SK-N-MC (cell line): ENCODE measurements at regions not wholly inside any gene's neighbourhood (a gene's known extent, or its start where the extent isn't known, plus 50 kb on each side); places are given as distances from the start of the nearest gene placed in this dataset.

Source experiments
- EZH2 ChIP-seq: fragments of 200-600 bp; sonication (generic); IDR thresholded peaks from one replicate; pipeline ENCODE4 v1.6.1; 2017; ENCODE audit warnings: antibody characterized with exemption
- FOXP2 ChIP-seq: optimal IDR thresholded peaks from 2 replicates; pipeline ENCODE3; 2011; ENCODE audit warnings: mild to moderate bottlenecking, moderate library complexity; ENCODE audit not compliant: insufficient read depth; ENCODE audit errors: extremely low read length, control extremely low read depth
- POLR2AphosphoS5 ChIP-seq: IDR thresholded peaks from 2 replicates; pipeline ENCODE4 v1.6.1; 2012; ENCODE audit warnings: mild to moderate bottlenecking, low read depth, low read length, borderline replicate concordance

- no peak for TF ChIP-seq POLR2AphosphoS5
- TF ChIP-seq EZH2: no peak
- no peak for TF ChIP-seq FOXP2
These were observed 198.7 kb upstream of the MEIS1 start for GRCh38 chr2:66236067-66236685.
